GM19372 (cell line): ENCODE measurements at regions not wholly inside any gene's neighbourhood (a gene's known extent, or its start where the extent isn't known, plus 50 kb on each side); places are given as distances from the start of the nearest gene placed in this dataset.

Experiments used
- ATAC-seq: cut with Tn5 transposase; IDR thresholded peaks from one replicate; pipeline ENCODE4 v1.9.1; 2021; ENCODE audit warnings: mild to moderate bottlenecking, low read depth, moderate library complexity; ENCODE audit not compliant: unreplicated experiment

GRCh38 chr15:70261083-70261482, 163.4 kb upstream of the TLE3 start:
- no peak for ATAC-seq

GRCh38 chr15:70260580-70260979, 162.9 kb upstream of the TLE3 start:
- ATAC-seq: no peak

- no peak for ATAC-seq
These were observed 162.2 kb upstream of the TLE3 start for GRCh38 chr15:70259640-70260508.

DNA sequence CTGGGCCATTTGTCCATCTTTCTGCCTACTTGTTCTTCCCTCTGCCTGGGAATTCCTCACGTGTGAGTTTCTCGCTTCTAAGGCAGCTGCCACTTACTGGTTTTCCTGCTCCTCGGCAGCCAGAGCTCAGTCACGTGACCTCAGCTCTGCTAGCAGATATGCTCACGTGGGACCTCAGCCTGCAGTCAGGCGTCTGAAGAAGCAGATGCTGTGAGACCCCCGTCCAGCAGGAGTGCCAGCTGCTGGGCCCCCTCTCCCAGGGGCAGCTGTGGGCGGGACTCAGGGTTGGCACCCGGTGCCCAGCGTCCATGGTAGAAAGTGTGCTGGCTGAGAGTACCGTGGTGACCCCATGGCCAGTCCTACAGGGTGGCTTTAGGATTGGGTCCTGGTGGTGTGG, 161.3 kb upstream of the TLE3 start:
- ATAC-seq: no peak

GRCh38 chr15:70258369-70259027, 160.8 kb upstream of the TLE3 start:
- ATAC-seq: no peak

DNA sequence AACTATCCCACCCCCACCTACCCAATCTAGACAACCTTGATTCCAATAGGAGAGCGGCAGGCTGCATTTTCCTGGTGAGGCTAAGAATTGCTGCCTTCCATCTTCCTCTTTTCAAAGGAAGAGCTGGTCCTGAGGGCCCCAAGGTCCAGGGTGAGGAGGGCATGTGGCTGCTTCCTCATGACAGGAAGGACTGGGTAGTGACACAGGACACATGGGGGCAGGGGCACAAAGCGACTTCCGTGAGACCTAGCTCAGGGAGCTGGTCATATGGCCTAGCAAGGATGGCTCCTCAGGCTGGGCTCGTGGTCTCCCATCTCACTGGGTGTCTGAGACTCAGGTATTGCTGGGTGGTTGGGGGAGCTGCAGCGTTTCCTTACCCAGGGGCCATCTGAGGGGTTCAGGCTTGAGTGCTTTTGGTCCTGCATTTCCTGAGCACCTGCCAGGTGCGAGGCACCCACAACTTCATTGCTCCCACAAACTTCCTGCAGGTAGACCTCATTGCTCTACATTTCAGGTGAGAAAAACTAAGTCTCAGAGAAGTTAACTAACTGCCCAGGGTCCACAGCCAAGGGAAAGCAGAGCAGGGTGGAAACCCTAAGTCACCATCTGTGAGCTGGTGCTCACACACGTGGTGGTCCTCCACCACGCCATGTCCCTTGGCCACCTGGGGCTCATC, 160.0 kb upstream of the TLE3 start:
- no peak for ATAC-seq

DNA sequence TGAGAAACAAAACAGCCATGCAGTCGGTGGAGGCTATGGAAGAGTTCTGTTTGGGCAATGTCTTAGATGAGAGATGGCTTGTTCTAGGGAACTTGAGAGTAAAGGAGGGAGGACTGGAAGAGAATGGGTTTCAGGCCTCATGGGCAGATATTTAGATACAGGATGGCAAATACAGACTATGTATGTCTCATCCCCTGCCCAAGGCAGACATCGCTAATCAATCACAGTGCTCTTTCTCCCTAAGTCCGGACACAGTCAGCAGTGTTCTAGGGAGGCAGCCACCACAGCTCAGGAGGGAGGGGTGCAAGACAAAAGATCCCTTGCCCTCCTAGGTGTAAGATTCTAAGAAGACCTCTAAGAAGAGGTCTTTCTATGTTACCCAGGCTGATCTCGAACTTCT, 159.3 kb upstream of the TLE3 start:
- no peak for ATAC-seq

GRCh38 chr15:70254311-70254869, 156.7 kb upstream of the TLE3 start:
- ATAC-seq: no peak

GRCh38 chr15:70253461-70254156, 155.9 kb upstream of the TLE3 start:
- no peak for ATAC-seq

DNA sequence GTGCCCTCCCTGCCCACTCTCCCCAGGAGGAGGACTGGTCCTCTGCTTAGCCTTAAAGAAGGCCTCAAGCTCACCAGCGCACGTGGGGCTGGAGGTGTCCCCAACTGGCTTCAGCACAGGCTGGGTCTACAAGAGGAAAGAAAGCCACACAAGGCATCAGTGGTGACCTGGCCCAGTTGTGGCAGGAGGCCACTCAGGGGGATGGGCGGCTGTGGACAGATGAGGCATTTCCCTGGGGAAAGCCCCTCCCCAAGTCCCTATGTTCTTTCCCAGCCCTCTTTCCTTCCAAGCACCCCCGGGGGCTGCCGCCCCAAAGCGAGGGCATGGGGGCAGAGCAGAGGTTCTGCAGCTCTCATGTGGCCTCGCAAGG, 155.2 kb upstream of the TLE3 start:
- ATAC-seq: no peak

GRCh38 chr15:70252056-70252950, 154.6 kb upstream of the TLE3 start:
- no peak for ATAC-seq

- ATAC-seq: no peak
These were observed 153.7 kb upstream of the TLE3 start for GRCh38 chr15:70251246-70251990.

- ATAC-seq: no peak
These were observed 152.8 kb upstream of the TLE3 start for GRCh38 chr15:70250208-70251201.

- ATAC-seq: no peak
These were observed 151.9 kb upstream of the TLE3 start for GRCh38 chr15:70249616-70250015.

- ATAC-seq: no peak
These were observed 150.7 kb upstream of the TLE3 start for GRCh38 chr15:70248116-70249025.

- no peak for ATAC-seq
These were observed 149.6 kb upstream of the TLE3 start for GRCh38 chr15:70247281-70247680.
